Anterior cingulate cortex (tissue), 58 donors: ENCODE measurements at regions not wholly inside any gene's neighbourhood (a gene's known extent, or its start where the extent isn't known, plus 50 kb on each side); places are given as distances from the start of the nearest gene placed in this dataset.

Source experiments
- DNase-seq, 58 donors: peaks; one replicate each; lab custom pipeline; 2025; lab: John Stamatoyannopoulos, UW

- DNase-seq = no peak
Observed at GRCh38 chr7:84821671-84822534, 365.0 kb downstream of the SEMA3D start.

GRCh38 chr7:84820481-84820880 is 366.4 kb downstream of the SEMA3D start:
- DNase-seq = no peak

GRCh38 chr7:84817016-84817415 is 369.8 kb downstream of the SEMA3D start:
- DNase-seq = no peak

GRCh38 chr7:84813376-84813775 is 373.5 kb downstream of the SEMA3D start:
- DNase-seq = no peak

- no peak for DNase-seq
Observed at GRCh38 chr7:84812021-84812420, 374.8 kb downstream of the SEMA3D start.

GRCh38 chr7:84811362-84811761 is 375.5 kb downstream of the SEMA3D start:
- no peak for DNase-seq

GRCh38 chr7:84809877-84810276 is 377.0 kb downstream of the SEMA3D start:
- no peak for DNase-seq

GRCh38 chr7:84803979-84804378 is 382.9 kb downstream of the SEMA3D start:
- no peak for DNase-seq

GRCh38 chr7:84801396-84801795 is 385.5 kb downstream of the SEMA3D start:
- DNase-seq = no peak

- no peak for DNase-seq
Observed at GRCh38 chr7:84800846-84801245, 386.0 kb downstream of the SEMA3D start.

- no peak for DNase-seq
Observed at GRCh38 chr7:84799106-84799505, 387.8 kb downstream of the SEMA3D start.

GRCh38 chr7:84792231-84792893 is 394.5 kb downstream of the SEMA3D start:
- DNase-seq = no peak

- DNase-seq = no peak
Observed at GRCh38 chr7:84790882-84791281, 396.0 kb downstream of the SEMA3D start.

- DNase-seq = no peak
Observed at GRCh38 chr7:84786073-84786472, 400.8 kb downstream of the SEMA3D start.

GRCh38 chr7:84784450-84784849 is 402.4 kb downstream of the SEMA3D start:
- no peak for DNase-seq

- DNase-seq = no peak
Observed at GRCh38 chr7:84783141-84783778, 403.6 kb downstream of the SEMA3D start.

GRCh38 chr7:84781838-84782237 is 405.0 kb downstream of the SEMA3D start:
- no peak for DNase-seq

- no peak for DNase-seq
Observed at GRCh38 chr7:84780158-84781124, 406.4 kb downstream of the SEMA3D start.

GRCh38 chr7:84757761-84758160 is 429.1 kb downstream of the SEMA3D start:
- DNase-seq = no peak

- no peak for DNase-seq
Observed at GRCh38 chr7:84746353-84746752, 440.5 kb downstream of the SEMA3D start.
